Kidney epithelial cell (primary cell): ENCODE measurements at regions not wholly inside any gene's neighbourhood (a gene's known extent, or its start where the extent isn't known, plus 50 kb on each side); places are given as distances from the start of the nearest gene placed in this dataset.

Experiments used
- DNase-seq: peaks from one replicate; pipeline ENCODE4 v3.0.0-alpha.2; 2010; ENCODE audit warnings: low read depth
- H3K27me3 ChIP-seq: 2 replicates; pipeline ENCODE4 v1.6.0; 2011; ENCODE audit warnings: low read length; ENCODE audit not compliant: control insufficient read depth, insufficient read depth
- H3K36me3 ChIP-seq: 2 replicates; pipeline ENCODE4 v1.5.1; 2011; ENCODE audit warnings: low read length; ENCODE audit not compliant: control insufficient read depth, insufficient read depth
- H3K4me3 ChIP-seq: 2 replicates; pipeline ENCODE4 v1.5.1; 2011; ENCODE audit warnings: low read depth, mild to moderate bottlenecking, control low read depth, low read length
- TF ChIP-seq, protein P1 (sequence below): IDR thresholded peaks from 2 replicates; pipeline ENCODE4 v1.5.1; 2011; ENCODE audit warnings: mild to moderate bottlenecking, moderate library complexity, low read length, control low read depth, inconsistent platforms; ENCODE audit not compliant: insufficient read depth, poor library complexity, severe bottlenecking

GRCh38 chr14:94940263-94940993 lies 170.5 kb upstream of the GSC start:
- TF ChIP-seq, protein P1, sequence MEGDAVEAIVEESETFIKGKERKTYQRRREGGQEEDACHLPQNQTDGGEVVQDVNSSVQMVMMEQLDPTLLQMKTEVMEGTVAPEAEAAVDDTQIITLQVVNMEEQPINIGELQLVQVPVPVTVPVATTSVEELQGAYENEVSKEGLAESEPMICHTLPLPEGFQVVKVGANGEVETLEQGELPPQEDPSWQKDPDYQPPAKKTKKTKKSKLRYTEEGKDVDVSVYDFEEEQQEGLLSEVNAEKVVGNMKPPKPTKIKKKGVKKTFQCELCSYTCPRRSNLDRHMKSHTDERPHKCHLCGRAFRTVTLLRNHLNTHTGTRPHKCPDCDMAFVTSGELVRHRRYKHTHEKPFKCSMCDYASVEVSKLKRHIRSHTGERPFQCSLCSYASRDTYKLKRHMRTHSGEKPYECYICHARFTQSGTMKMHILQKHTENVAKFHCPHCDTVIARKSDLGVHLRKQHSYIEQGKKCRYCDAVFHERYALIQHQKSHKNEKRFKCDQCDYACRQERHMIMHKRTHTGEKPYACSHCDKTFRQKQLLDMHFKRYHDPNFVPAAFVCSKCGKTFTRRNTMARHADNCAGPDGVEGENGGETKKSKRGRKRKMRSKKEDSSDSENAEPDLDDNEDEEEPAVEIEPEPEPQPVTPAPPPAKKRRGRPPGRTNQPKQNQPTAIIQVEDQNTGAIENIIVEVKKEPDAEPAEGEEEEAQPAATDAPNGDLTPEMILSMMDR = no peak
- H3K36me3 ChIP-seq = no peaks in the 10 kb centered on the region
- H3K27me3 ChIP-seq = peaks cover 16% of the 10 kb centered on the region
- DNase-seq = no peak
- H3K4me3 ChIP-seq = no peak overlapping the region

DNA sequence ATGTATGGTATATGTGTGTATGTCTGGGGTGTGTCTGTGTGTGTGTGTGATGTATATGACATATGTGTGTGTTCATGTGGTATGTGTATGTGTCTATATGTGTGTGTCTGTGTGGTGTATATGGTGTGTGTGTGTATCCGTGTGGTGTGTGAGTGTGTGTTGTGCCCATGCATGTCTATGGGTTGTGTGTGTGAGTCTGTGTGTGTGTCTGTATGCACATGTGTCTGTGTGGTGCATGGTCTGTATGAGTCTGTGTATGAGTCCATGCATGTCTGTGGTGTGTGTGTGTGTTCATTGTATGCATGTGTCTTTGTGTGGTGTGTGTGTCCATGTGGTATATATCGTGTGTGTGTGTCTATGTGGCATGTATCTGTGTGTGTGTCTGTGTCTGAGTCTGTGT lies 168.1 kb upstream of the GSC start:
- Histone ChIP-seq H3K36me3 (no peaks in the 10 kb centered on the region), H3K27me3 (peaks cover 16% of the 10 kb centered on the region), H3K4me3 (no peak overlapping the region)
- DNase-seq = no peak
- TF ChIP-seq, protein P1 = no peak

DNA sequence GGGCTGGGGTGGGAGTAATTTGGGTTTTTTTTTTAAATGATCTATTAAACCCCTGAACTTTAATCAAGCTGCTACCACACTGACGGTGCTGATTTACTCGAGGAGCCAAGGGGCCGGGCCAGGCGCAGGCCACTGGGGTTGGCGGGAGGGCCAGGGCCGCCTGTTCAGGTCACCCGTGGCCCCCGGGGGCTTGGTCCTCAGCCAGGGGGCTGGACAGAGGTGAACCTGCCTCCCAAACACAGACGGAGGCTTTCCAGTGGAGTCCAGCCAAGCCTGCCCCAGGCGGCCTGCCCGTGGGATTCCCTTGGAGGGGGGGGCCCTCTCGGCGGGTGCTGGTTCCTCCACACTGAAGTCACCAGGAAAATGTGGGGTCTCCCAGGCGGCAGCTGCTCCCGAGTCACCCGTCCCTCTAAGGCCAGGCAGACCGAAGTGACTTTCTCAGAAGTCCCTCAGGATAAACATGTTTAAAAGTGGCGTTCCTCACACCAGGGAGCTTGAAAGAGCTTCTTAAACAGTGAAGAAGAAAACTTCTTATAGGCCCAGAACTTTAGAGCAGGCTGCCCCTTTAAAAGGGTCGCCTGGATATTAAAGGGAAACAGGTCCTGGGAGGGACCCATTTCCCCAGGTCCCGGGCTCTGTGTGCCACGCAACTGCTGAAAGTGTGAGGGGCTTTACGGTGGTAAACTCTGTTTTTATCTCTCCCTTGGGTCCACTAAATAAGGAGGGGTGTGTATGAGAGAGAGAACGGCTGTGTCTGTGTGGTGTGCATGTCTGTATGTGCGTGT lies 167.2 kb upstream of the GSC start:
- TF ChIP-seq, protein P1 = no peak
- H3K27me3 ChIP-seq = peaks cover 16% of the 10 kb centered on the region
- H3K4me3 ChIP-seq = no peak overlapping the region
- no peaks in the 10 kb centered on the region for H3K36me3 ChIP-seq
- DNase-seq = no peak

DNA sequence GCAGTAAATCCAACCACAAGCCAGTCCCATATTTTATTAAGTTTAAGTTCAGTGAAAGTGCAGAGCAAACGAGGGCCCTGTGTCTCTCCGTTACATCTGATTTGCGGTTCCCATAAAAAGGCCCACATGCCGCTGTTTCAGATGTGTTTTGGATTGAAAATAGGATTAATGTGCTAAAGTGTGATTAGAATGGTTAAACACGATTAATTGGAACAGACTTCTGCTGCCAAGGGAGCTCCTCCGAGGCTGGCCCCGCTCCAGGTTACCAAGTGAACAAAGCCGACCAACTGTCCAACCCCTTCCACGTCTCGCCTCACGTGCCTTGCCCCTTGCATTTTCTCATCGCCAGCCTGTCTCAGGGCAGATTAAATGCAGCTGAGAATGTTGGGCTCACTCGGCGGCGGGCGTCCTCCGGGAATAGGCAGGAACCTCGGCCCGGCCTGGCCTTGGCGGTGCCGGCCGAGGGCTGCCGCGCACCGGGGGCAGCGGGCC lies 166.5 kb upstream of the GSC start:
- H3K27me3 ChIP-seq = peaks cover 16% of the 10 kb centered on the region
- TF ChIP-seq, protein P1 = no peak
- no peaks in the 10 kb centered on the region for H3K36me3 ChIP-seq
- H3K4me3 ChIP-seq = no peak overlapping the region
- DNase-seq = no peak

DNA sequence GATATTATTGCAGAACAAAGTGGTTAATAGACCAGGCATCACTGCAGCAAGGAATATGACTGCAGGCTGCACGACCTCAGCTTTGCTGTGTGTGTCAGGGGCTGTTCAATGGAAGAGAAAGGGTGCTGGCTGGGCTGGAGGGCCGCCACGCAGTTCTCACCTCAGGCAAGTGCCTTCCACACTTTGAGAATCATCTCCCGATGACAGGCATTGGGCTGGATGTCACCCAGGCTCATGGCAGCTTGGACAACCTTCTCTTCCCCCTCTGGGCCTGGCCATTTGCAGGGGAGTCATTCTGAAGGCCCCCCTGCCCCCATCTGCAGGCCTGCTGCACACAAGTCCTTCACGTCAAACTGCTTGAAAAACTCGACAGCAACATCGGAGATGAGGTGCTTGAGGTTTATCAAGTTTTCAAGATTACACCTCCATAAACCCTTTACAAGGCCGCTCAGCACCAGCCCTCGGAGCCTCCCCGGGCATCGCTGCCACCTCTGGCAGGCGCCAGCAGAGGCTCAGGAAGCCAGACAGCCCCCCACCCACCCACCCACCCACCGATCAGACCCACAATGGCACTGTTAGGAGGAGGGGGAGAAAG lies 165.9 kb upstream of the GSC start:
- no peak for DNase-seq
- Histone ChIP-seq H3K36me3 (no peaks in the 10 kb centered on the region), H3K27me3 (peaks cover 16% of the 10 kb centered on the region), H3K4me3 (no peak overlapping the region)
- TF ChIP-seq, protein P1 = no peak
